SJCRH30 (cell line): ENCODE measurements at regions not wholly inside any gene's neighbourhood (a gene's known extent, or its start where the extent isn't known, plus 50 kb on each side); places are given as distances from the start of the nearest gene placed in this dataset.
"Not testable (repeated sequence)": the region's sequence is repeated elsewhere in the genome, so short reads cannot be mapped to it uniquely, and the experiment has no call there.

ENCODE experiments used
- DNase-seq, 2 experiments: peaks; one replicate each; pipeline ENCODE4 v3.0.0-alpha.2; 2015 to 2020
- H3K27ac ChIP-seq: fragments of 250-450 bp; sonication (Bioruptor Pico); 2 replicates; pipeline ENCODE4 v1.5.1; 2020; ENCODE audit warnings: mild to moderate bottlenecking, moderate library complexity
- H3K27me3 ChIP-seq: fragments of 250-450 bp; sonication (Bioruptor Pico); 2 replicates; pipeline ENCODE4 v1.5.1; 2020; ENCODE audit warnings: mild to moderate bottlenecking, moderate library complexity
- H3K36me3 ChIP-seq: fragments of 250-450 bp; sonication (Bioruptor Pico); 2 replicates; pipeline ENCODE4 v1.5.1; 2020; ENCODE audit warnings: mild to moderate bottlenecking, moderate library complexity
- H3K4me1 ChIP-seq: fragments of 250-450 bp; sonication (Bioruptor Pico); 2 replicates; pipeline ENCODE4 v1.5.1; 2020; ENCODE audit warnings: mild to moderate bottlenecking, moderate library complexity
- H3K4me3 ChIP-seq: fragments of 250-450 bp; sonication (Bioruptor Pico); 2 replicates; pipeline ENCODE4 v1.5.1; 2020; ENCODE audit warnings: mild to moderate bottlenecking, moderate library complexity
- H3K9me3 ChIP-seq: fragments of 250-450 bp; sonication (Bioruptor Pico); replicated peaks from 2 replicates; pipeline ENCODE4 v1.5.1; 2020; ENCODE audit warnings: mild to moderate bottlenecking, moderate library complexity

DNA sequence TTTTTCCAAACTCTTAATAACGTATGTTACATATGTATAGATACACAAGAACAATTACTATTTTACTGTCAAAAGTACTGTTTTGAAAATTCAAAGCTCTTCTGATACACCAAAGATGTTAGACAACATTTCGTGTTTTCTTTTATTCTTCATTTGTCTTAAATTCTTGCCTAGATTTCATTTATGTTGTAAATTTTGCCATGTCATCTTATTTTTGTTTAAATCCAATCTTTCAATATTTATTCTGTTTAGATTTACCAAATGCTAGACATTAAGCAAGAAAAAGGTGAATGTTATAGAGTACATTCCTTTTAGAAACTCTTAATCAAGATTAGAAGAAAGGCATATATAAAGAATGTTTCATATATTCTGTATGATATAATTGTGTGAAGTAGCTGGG lies 876.9 kb downstream of the KCNT2 start:
- no peak overlapping the region for H3K4me3 ChIP-seq
- DNase-seq: no peak
- H3K27me3 ChIP-seq: no peaks in the 10 kb centered on the region
- H3K27ac ChIP-seq: no peak overlapping the region
- no peaks in the 10 kb centered on the region for H3K9me3 ChIP-seq
- H3K4me1 ChIP-seq: no peaks in the 10 kb centered on the region
- no peaks in the 10 kb centered on the region for H3K36me3 ChIP-seq

- DNase-seq: no peak
- H3K9me3 ChIP-seq: no peaks in the 10 kb centered on the region
- H3K4me3 ChIP-seq: no peak overlapping the region
Observed at GRCh38 chr1:195723796-195724194, 884.4 kb downstream of the KCNT2 start.

GRCh38 chr1:195722852-195723795 lies 885.1 kb downstream of the KCNT2 start:
- not testable (repeated sequence) for H3K27ac ChIP-seq, H3K4me1 ChIP-seq, DNase-seq, H3K9me3 ChIP-seq, H3K4me3 ChIP-seq, H3K36me3 ChIP-seq, H3K27me3 ChIP-seq

More at GRCh38 chr1:195723796-195724194, 884.4 kb downstream of the KCNT2 start:
- Histone ChIP-seq H3K27ac (no peak overlapping the region), H3K4me1 (no peaks in the 10 kb centered on the region), H3K36me3 (no peaks in the 10 kb centered on the region), H3K27me3 (no peaks in the 10 kb centered on the region)

DNA sequence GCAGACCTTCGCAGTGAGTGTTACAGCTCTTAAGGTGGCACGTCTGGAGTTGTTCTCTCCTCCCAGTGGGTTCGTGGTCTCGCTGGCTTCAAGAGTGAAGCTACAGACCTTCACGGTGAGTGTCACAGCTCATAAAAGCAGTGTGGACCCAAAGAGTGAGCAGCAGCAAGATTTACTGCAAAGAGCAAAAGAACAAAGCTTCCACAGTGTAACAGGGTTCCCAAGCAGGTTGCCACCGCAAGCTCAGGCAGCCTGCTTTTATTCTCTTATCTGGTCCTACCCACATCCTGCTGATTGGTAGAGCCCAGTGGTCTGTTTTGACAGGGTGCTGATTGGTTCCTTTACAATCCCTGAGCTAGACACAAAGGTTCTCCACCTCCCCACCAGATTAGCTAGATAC lies 886.1 kb downstream of the KCNT2 start:
- H3K27me3 ChIP-seq: not testable (repeated sequence)

DNA sequence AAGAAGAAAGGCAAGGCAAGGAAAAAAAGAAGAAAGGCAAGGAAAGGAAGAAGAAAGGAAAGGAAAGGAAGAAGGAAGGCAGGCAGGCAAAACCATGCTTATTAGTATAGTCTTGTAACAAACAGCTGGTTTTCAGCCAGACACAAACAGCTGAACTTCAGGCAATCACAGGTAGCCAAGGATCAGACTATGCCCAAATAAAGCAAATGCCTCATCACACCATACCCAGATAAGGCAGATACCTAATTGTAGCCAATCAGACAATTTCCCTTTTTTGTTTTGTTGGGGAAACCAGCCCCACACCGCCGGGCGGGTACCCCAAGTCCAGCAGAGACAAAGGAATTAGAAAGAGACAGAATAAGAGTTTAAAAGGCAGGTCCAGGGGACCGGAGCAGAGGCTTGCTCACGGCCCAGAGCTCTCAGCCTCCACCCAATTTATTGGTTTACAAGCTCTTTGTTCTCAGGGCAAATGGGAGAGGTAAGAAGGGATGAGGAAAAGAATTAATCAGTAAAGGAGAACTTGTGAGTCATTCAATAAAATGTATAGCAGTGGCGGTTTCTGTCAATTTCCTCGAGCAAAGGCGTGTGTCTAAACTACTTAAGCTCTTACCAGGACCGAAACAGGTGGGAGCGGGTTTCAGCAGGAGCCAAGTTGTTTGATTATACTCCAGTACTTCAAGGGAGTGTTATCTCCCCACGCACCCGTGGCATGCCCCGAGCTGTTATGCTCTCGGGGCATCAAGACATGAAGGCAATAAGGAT lies 886.8 kb downstream of the KCNT2 start:
- no peaks in the 10 kb centered on the region for H3K9me3 ChIP-seq
- DNase-seq: no peak
- H3K4me3 ChIP-seq: no peak overlapping the region
- no peaks in the 10 kb centered on the region for H3K4me1 ChIP-seq
- H3K27me3 ChIP-seq: no peaks in the 10 kb centered on the region
- H3K27ac ChIP-seq: no peak overlapping the region
- H3K36me3 ChIP-seq: no peaks in the 10 kb centered on the region

More for the DNA sequence above, 886.1 kb downstream of the KCNT2 start:
- not testable (repeated sequence) for DNase-seq, H3K27ac ChIP-seq, H3K9me3 ChIP-seq, H3K36me3 ChIP-seq, H3K4me1 ChIP-seq, H3K4me3 ChIP-seq

DNA sequence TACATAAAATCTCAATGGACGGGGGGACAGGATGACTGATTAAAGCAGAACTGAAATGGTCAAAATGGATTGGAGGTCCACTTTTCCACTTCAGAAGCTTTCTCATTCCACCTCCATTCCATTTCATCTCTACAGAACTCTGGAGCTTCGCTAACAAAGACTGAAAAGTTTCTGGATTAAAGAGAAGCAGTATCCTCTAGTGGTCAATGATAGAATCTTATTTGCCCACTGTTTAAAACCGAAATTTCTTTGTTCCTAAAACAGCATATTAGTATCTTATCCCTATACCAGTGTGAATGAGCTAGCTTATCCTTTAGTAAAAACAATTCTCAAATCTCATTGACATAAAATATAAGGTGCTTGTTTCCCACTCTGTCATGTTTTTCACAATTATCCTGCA lies 890.6 kb downstream of the KCNT2 start:
- Histone ChIP-seq H3K4me3 (no peak overlapping the region), H3K36me3 (no peaks in the 10 kb centered on the region), H3K9me3 (no peaks in the 10 kb centered on the region), H3K27ac (no peak overlapping the region), H3K27me3 (no peaks in the 10 kb centered on the region), H3K4me1 (no peaks in the 10 kb centered on the region)
- peak in 1 of 2 experiments; percentile 10 for DNase-seq

- no peaks in the 10 kb centered on the region for H3K4me1 ChIP-seq
- no peaks in the 10 kb centered on the region for H3K9me3 ChIP-seq
- H3K27me3 ChIP-seq: no peaks in the 10 kb centered on the region
- DNase-seq: no peak
- no peak overlapping the region for H3K27ac ChIP-seq
- no peak overlapping the region for H3K4me3 ChIP-seq
- H3K36me3 ChIP-seq: no peaks in the 10 kb centered on the region
Observed at GRCh38 chr1:195715652-195716051, 892.6 kb downstream of the KCNT2 start.

- peak in 1 of 2 experiments; percentile 2 for DNase-seq
- H3K4me1 ChIP-seq: no peaks in the 10 kb centered on the region
- H3K36me3 ChIP-seq: no peaks in the 10 kb centered on the region
- H3K9me3 ChIP-seq: no peaks in the 10 kb centered on the region
- H3K4me3 ChIP-seq: no peak overlapping the region
- no peaks in the 10 kb centered on the region for H3K27me3 ChIP-seq
- H3K27ac ChIP-seq: no peak overlapping the region
Observed at GRCh38 chr1:195714248-195714647, 894.0 kb downstream of the KCNT2 start.

- no peak for DNase-seq
- Histone ChIP-seq H3K27me3 (no peaks in the 10 kb centered on the region), H3K9me3 (no peaks in the 10 kb centered on the region), H3K4me1 (no peaks in the 10 kb centered on the region), H3K36me3 (no peaks in the 10 kb centered on the region), H3K27ac (no peak overlapping the region), H3K4me3 (no peak overlapping the region)
Observed at GRCh38 chr1:195709821-195710220, 898.4 kb downstream of the KCNT2 start.

- H3K27ac ChIP-seq: no peak overlapping the region
- H3K4me1 ChIP-seq: no peaks in the 10 kb centered on the region
- no peaks in the 10 kb centered on the region for H3K9me3 ChIP-seq
- no peaks in the 10 kb centered on the region for H3K36me3 ChIP-seq
- H3K4me3 ChIP-seq: no peak overlapping the region
- DNase-seq: no peak
- H3K27me3 ChIP-seq: no peaks in the 10 kb centered on the region
Observed at GRCh38 chr1:195704028-195704427, 904.2 kb downstream of the KCNT2 start.

DNA sequence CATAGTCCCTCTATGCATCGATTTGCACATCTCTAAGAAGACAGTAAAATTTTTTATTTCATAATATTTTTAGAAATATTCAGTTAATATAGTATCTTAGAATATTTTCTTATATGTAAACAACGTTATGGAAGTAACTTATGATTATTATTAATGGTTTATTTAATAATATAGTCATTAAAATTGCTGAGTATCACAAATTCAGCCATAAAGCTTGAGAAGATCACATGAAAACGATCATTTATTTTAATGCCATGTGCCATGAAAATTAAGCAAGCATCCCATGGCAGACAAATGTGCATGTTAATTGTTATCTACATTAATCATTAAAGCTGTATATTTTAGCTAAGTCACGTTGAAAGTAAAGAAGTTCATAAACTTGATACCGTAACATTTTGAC lies 907.1 kb downstream of the KCNT2 start:
- no peaks in the 10 kb centered on the region for H3K9me3 ChIP-seq
- no peak for DNase-seq
- no peak overlapping the region for H3K4me3 ChIP-seq
- no peak overlapping the region for H3K27ac ChIP-seq
- H3K4me1 ChIP-seq: no peaks in the 10 kb centered on the region
- H3K27me3 ChIP-seq: no peaks in the 10 kb centered on the region
- no peaks in the 10 kb centered on the region for H3K36me3 ChIP-seq

DNA sequence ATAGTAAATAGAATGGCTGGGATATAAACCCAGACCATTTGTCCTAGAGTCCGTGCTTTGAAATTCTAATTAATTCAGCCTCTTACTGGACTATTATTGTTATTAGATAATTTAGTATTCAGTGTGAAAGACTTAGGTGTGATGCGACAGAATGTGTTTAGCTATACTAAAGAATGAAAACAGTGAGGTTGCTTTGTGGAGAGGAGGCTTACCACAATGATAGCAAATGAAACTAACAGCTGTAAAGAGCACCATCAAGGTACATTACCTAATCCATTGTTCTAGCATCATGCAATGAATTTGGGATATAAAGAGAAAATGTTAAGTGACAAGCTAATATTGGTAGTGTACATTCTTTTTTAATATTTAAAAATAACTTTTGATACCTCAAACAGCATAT lies 911.1 kb downstream of the KCNT2 start:
- no peak overlapping the region for H3K4me3 ChIP-seq
- DNase-seq: no peak
- H3K27me3 ChIP-seq: no peaks in the 10 kb centered on the region
- no peaks in the 10 kb centered on the region for H3K4me1 ChIP-seq
- no peaks in the 10 kb centered on the region for H3K36me3 ChIP-seq
- no peak overlapping the region for H3K27ac ChIP-seq
- no peaks in the 10 kb centered on the region for H3K9me3 ChIP-seq

DNA sequence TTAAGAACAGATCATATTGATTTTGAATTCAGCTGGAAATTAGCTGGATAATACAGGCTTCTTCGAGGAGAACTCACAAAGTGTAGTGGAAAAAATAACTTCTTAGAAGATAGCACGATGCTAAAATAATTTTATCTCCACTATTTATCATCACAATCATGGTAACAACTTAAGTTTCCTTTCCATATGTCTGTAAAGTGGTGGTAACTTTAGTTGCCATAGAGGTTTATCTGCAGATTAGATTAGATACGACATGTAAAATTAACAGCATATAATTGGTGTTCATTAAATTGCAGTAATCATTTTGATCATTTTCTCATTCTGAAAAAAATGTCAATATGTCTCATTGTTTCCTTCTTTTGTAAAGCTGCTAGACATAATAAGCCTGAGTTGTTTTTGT lies 921.5 kb downstream of the KCNT2 start:
- Histone ChIP-seq H3K9me3 (no peaks in the 10 kb centered on the region), H3K4me1 (no peaks in the 10 kb centered on the region), H3K4me3 (no peak overlapping the region), H3K27me3 (no peaks in the 10 kb centered on the region), H3K36me3 (no peaks in the 10 kb centered on the region), H3K27ac (no peak overlapping the region)
- no peak for DNase-seq

DNA sequence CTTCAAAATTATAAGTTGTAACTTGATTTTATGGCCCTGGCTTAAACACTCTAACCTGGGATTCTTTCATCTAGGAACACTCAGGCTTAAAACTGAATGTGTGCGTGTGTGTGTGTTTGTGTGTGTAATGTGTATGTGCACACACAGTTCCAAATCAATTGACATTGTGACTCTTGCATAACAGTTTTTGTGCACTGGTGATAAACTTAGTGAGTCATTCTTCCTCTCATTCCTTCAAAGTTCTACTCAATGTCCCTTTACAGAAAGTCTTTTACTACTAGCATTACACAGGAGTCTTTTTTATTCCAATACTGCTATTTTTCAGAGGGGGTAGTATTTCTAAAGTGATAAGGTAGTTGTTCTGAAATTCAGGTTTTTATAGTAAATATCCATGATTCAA lies 943.6 kb downstream of the KCNT2 start:
- no peaks in the 10 kb centered on the region for H3K36me3 ChIP-seq
- no peaks in the 10 kb centered on the region for H3K9me3 ChIP-seq
- H3K27ac ChIP-seq: no peak overlapping the region
- no peak for DNase-seq
- no peak overlapping the region for H3K4me3 ChIP-seq
- no peaks in the 10 kb centered on the region for H3K27me3 ChIP-seq
- H3K4me1 ChIP-seq: no peaks in the 10 kb centered on the region

DNA sequence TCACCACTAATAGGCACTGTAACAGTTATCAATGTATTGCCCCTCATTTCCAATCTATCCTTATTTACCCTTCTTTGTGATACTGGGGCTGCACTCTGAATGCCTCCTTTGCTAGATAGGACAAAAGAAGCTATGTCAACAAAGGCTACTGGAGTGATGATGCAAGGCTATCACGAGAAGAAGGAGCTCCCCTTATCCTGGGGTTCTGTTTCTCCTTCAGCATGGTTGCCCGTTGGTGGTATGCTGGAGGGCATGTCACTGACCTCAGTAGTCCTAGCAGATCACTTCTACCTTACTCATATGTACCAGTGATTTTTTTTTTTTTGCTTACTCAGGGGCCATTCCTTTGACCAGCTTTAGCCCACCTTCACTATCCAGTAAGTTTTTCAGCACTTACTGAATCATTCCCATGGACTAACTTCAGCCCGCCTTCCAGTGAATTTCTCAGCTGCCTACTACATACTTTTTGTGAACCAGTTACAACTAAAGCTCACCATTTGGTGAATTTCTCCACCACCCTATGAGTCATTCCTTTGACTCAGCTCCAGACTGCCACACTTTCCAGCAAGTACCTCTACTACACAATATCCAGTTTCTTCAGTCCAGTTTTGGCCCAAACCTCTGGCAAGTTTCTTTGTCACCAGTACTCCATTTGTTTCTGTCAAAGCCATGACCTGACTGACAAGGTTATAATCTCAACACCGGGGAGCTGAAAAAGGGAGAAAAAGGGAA lies 944.5 kb downstream of the KCNT2 start:
- peak; percentile 2 to 3 for DNase-seq

More for the DNA sequence above, 944.5 kb downstream of the KCNT2 start:
- no peak overlapping the region for H3K27ac ChIP-seq
- H3K9me3 ChIP-seq: no peaks in the 10 kb centered on the region
- H3K4me3 ChIP-seq: no peak overlapping the region
- H3K36me3 ChIP-seq: no peaks in the 10 kb centered on the region
- no peaks in the 10 kb centered on the region for H3K4me1 ChIP-seq
- no peaks in the 10 kb centered on the region for H3K27me3 ChIP-seq
